ENCODE measurements at regions not wholly inside any gene's neighbourhood (a gene's known extent, or its start where the extent isn't known, plus 50 kb on each side); places are given as distances from the start of the nearest gene placed in this dataset.

DNA sequence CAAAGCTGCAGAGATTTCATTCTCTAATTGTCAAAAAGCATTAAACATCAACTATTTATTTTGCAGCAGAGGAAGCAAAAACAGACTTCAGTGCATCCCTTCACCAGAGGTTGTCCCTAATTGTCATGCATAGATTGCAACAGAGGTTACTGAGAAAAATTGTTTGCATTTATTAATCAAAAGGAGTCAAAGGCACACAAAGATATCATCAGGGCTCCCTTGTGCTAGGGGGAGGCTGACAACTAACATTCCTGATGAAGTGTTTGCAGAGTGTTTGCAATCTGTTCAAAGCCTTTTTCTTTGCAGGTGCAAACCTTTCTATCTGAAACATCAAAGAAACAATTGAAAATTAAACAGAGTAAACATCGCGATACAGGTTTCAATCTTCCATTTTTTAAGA, 227.5 kb downstream of the TEX36 start:
- TF ChIP-seq, protein P1, sequence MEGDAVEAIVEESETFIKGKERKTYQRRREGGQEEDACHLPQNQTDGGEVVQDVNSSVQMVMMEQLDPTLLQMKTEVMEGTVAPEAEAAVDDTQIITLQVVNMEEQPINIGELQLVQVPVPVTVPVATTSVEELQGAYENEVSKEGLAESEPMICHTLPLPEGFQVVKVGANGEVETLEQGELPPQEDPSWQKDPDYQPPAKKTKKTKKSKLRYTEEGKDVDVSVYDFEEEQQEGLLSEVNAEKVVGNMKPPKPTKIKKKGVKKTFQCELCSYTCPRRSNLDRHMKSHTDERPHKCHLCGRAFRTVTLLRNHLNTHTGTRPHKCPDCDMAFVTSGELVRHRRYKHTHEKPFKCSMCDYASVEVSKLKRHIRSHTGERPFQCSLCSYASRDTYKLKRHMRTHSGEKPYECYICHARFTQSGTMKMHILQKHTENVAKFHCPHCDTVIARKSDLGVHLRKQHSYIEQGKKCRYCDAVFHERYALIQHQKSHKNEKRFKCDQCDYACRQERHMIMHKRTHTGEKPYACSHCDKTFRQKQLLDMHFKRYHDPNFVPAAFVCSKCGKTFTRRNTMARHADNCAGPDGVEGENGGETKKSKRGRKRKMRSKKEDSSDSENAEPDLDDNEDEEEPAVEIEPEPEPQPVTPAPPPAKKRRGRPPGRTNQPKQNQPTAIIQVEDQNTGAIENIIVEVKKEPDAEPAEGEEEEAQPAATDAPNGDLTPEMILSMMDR (optimal IDR thresholded peaks at IDR 0.05 in 1 of 3, IDR thresholded peaks at IDR 0.05 in 1 of 3, conservative IDR thresholded peaks at IDR 0.05 in 1 of 3; ENCODE audit: extremely low read depth in 1 of 3, insufficient read depth in 2 of 3, low read length in 3 of 3) = no peak
- TF ChIP-seq EZH2 (IDR thresholded peaks at IDR 0.05; ENCODE audit: low read length) = no peak

All from keratinocyte (primary cell).